H1 (cell line): ENCODE measurements at regions not wholly inside any gene's neighbourhood (a gene's known extent, or its start where the extent isn't known, plus 50 kb on each side); places are given as distances from the start of the nearest gene placed in this dataset.

Source experiments
- CTCF ChIA-PET: fragments of 300-600 bp; sonication (Branson Sonifier 250); formaldehyde crosslinking; loops from one replicate; lab custom pipeline; 2021; ENCODE audit not compliant: partially characterized antibody; lab: Charles Lee
- POLR2A ChIA-PET: fragments of 300-600 bp; sonication (Branson Sonifier 250); formaldehyde crosslinking; loops from one replicate; lab custom pipeline; 2021; ENCODE audit warnings: inconsistent platforms; ENCODE audit not compliant: partially characterized antibody; lab: Charles Lee
- DNase-seq, 2 experiments: peaks; one replicate each; pipeline versions ENCODE4 v3.0.0 to v3.0.0-alpha.2; 2010 to 2022; ENCODE audit warnings: low spot score in 2 of 2, low read depth in 1 of 2, mixed read lengths in 1 of 2
- FAIRE-seq: peaks from 2 replicates; lab custom pipeline; 2011; peaks lifted over from hg19 to GRCh38; lab: Jason Lieb, UNC
- H2AFZ ChIP-seq: 2 replicates; pipeline ENCODE4 v1.8.1; 2012; ENCODE audit warnings: low read length, inconsistent platforms
- H2AK5ac ChIP-seq: 2 replicates; pipeline ENCODE4 v1.6.1; 2013; ENCODE audit warnings: low read depth, low read length
- H2BK120ac ChIP-seq: replicated peaks from 2 replicates; pipeline ENCODE3; 2013; ENCODE audit warnings: low read depth, low read length, inconsistent platforms
- H2BK12ac ChIP-seq: 2 replicates; pipeline ENCODE4 v1.6.1; 2013; ENCODE audit warnings: low read depth, low read length
- H2BK15ac ChIP-seq: 2 replicates; pipeline ENCODE4 v1.6.1; 2013; ENCODE audit warnings: low read length
- H2BK20ac ChIP-seq: 2 replicates; pipeline ENCODE4 v1.6.1; 2013; ENCODE audit warnings: low read length
- H2BK5ac ChIP-seq: 2 replicates; pipeline ENCODE4 v1.6.1; 2013; ENCODE audit warnings: low read depth, low read length
- H3K14ac ChIP-seq: 2 replicates; pipeline ENCODE4 v1.6.1; 2013; ENCODE audit warnings: inconsistent platforms; ENCODE audit not compliant: insufficient read length
- H3K18ac ChIP-seq: 2 replicates; pipeline ENCODE4 v1.6.1; 2013; ENCODE audit warnings: low read length; ENCODE audit errors: extremely low read depth
- H3K23ac ChIP-seq: 2 replicates; pipeline ENCODE4 v1.6.1; 2013; ENCODE audit warnings: inconsistent platforms; ENCODE audit not compliant: insufficient read length
- H3K23me2 ChIP-seq: 2 replicates; pipeline ENCODE4 v1.6.1; 2013; ENCODE audit warnings: low read depth, low read length
- H3K27ac ChIP-seq: 2 replicates; pipeline ENCODE4 v1.6.1; 2011; ENCODE audit warnings: low read depth, low read length, inconsistent platforms
- H3K27me3 ChIP-seq, 4 experiments: replicated peaks in 1 of 4; 1 replicate in 1 of 4; 2 replicates in 3 of 4; pipeline versions ENCODE4 v1.6.1 to v1.8.1; 2011 to 2013; ENCODE audit warnings: low read length in 3 of 4, mild to moderate bottlenecking in 3 of 4, inconsistent platforms in 2 of 4, mixed read lengths in 2 of 4, moderate library complexity in 1 of 4; ENCODE audit not compliant: control insufficient read depth in 3 of 4, insufficient read depth in 3 of 4; ENCODE audit errors: extremely low read depth in 1 of 4
- H3K36me3 ChIP-seq, 4 experiments: 2 replicates each; pipeline versions ENCODE4 v1.6.1 to v1.8.1; 2011 to 2013; ENCODE audit warnings: mild to moderate bottlenecking in 4 of 4, low read length in 3 of 4, moderate library complexity in 2 of 4, control low read depth in 1 of 4, inconsistent platforms in 1 of 4; ENCODE audit not compliant: insufficient read depth in 4 of 4, control insufficient read depth in 2 of 4
- H3K4ac ChIP-seq: replicated peaks from 2 replicates; pipeline ENCODE3; 2013; ENCODE audit warnings: low read length, low read depth, mixed read lengths, inconsistent platforms; ENCODE audit not compliant: insufficient read length
- H3K4me1 ChIP-seq, 4 experiments: replicated peaks in 1 of 4; 1 replicate in 1 of 4; 2 replicates in 3 of 4; pipeline versions ENCODE4 v1.6.1 to v1.8.1; 2011 to 2013; ENCODE audit warnings: low read length in 3 of 4, inconsistent platforms in 2 of 4, mixed read lengths in 1 of 4; ENCODE audit not compliant: insufficient read depth in 4 of 4, control insufficient read depth in 3 of 4
- H3K4me2 ChIP-seq, 2 experiments: 2 replicates each; pipeline versions ENCODE4 v1.6.1 to v1.8.1; 2011 to 2013; ENCODE audit warnings: low read depth in 2 of 2, low read length in 2 of 2, control low read depth in 1 of 2, inconsistent platforms in 1 of 2, mild to moderate bottlenecking in 1 of 2; ENCODE audit not compliant: insufficient read depth in 1 of 2
- H3K4me3 ChIP-seq, 4 experiments: fragments of 200-600, 300-600 bp in 1 of 4; sonication (generic), shearing (Covaris generic), sonication (Bioruptor Twin) in 1 of 4; 2 replicates each; pipeline versions ENCODE4 v1.5.1 to v1.8.1; 2011 to 2016; ENCODE audit warnings: low read length in 4 of 4, low read depth in 3 of 4, control low read depth in 2 of 4, inconsistent platforms in 2 of 4, mild to moderate bottlenecking in 2 of 4, mixed read lengths in 1 of 4, moderate library complexity in 1 of 4; ENCODE audit not compliant: insufficient read depth in 2 of 4; ENCODE audit errors: extremely low read depth in 1 of 4
- H3K56ac ChIP-seq: replicated peaks from 2 replicates; pipeline ENCODE3; 2013; ENCODE audit warnings: low read depth, mild to moderate bottlenecking, mixed read lengths, low read length, inconsistent platforms; ENCODE audit not compliant: insufficient read length
- H3K79me1 ChIP-seq: 2 replicates; pipeline ENCODE4 v1.6.1; 2013; ENCODE audit warnings: low read depth, low read length, control low read depth
- H3K79me2 ChIP-seq, 2 experiments: 2 replicates each; pipeline versions ENCODE4 v1.6.1 to v1.8.1; 2012 to 2013; ENCODE audit warnings: low read length in 2 of 2, mild to moderate bottlenecking in 2 of 2, inconsistent platforms in 1 of 2; ENCODE audit not compliant: insufficient read depth in 2 of 2, control insufficient read depth in 1 of 2
- H3K9ac ChIP-seq, 4 experiments: replicated peaks in 1 of 4; 1 replicate in 1 of 4; 2 replicates in 3 of 4; pipeline versions ENCODE4 v1.6.1 to v1.8.1; 2011 to 2013; ENCODE audit warnings: low read depth in 3 of 4, low read length in 3 of 4, control low read depth in 2 of 4, mild to moderate bottlenecking in 2 of 4, moderate library complexity in 2 of 4, inconsistent platforms in 1 of 4; ENCODE audit errors: extremely low read depth in 1 of 4
- H3K9me3 ChIP-seq, 2 experiments: 2 replicates each; pipeline versions ENCODE4 v1.6.1 to v1.8.1; 2012 to 2013; ENCODE audit warnings: mild to moderate bottlenecking in 2 of 2, moderate library complexity in 2 of 2, control low read depth in 1 of 2, inconsistent platforms in 1 of 2, low read depth in 1 of 2, low read length in 1 of 2, mixed read lengths in 1 of 2; ENCODE audit not compliant: insufficient read depth in 2 of 2
- H4K20me1 ChIP-seq, 2 experiments: replicated peaks in 1 of 2; 2 replicates each; pipeline versions ENCODE3 to v1.8.1; 2011 to 2013; ENCODE audit warnings: inconsistent platforms in 2 of 2, low read length in 2 of 2, mild to moderate bottlenecking in 1 of 2; ENCODE audit not compliant: insufficient read depth in 2 of 2, control insufficient read depth in 1 of 2
- H4K5ac ChIP-seq: 2 replicates; pipeline ENCODE4 v1.6.1; 2013; ENCODE audit warnings: low read length, low read depth, mixed read lengths, inconsistent platforms; ENCODE audit not compliant: insufficient read length
- H4K8ac ChIP-seq: 2 replicates; pipeline ENCODE4 v1.8.0; 2013; ENCODE audit warnings: mild to moderate bottlenecking, moderate library complexity, low read length, inconsistent platforms; ENCODE audit not compliant: insufficient read depth; ENCODE audit errors: extremely low read depth
- H4K91ac ChIP-seq: replicated peaks from 2 replicates; pipeline ENCODE3; 2013; ENCODE audit warnings: low read length, mixed read lengths, inconsistent platforms; ENCODE audit not compliant: insufficient read length
- CTCF ChIP-seq, 3 experiments: IDR thresholded peaks; 1 replicate in 2 of 3; 2 replicates in 1 of 3; pipeline versions ENCODE4 v1.5.1 to v1.6.1; 2011; ENCODE audit warnings: low read length in 3 of 3, mild to moderate bottlenecking in 3 of 3, inconsistent platforms in 2 of 3, low read depth in 1 of 3, moderate library complexity in 1 of 3; ENCODE audit not compliant: insufficient read depth in 1 of 3; ENCODE audit errors: control extremely low read depth in 1 of 3
- EGR1 ChIP-seq: IDR thresholded peaks from 2 replicates; pipeline ENCODE4 v1.6.1; 2011; ENCODE audit warnings: low read depth, low read length, borderline replicate concordance
- KDM4A ChIP-seq: IDR thresholded peaks from one replicate; pipeline ENCODE4 v1.7.1; 2012; ENCODE audit warnings: low read depth, mild to moderate bottlenecking, moderate library complexity, low read length, inconsistent platforms; ENCODE audit not compliant: severe bottlenecking
- SIRT6 ChIP-seq: IDR thresholded peaks from one replicate; pipeline ENCODE4 v1.7.1; 2012; ENCODE audit warnings: low read length, inconsistent platforms
- SIX5 ChIP-seq: IDR thresholded peaks from 2 replicates; pipeline ENCODE4 v1.6.1; 2011; ENCODE audit warnings: mild to moderate bottlenecking, low read depth, low read length
- SRF ChIP-seq: IDR thresholded peaks from 2 replicates; pipeline ENCODE4 v1.6.1; 2011; ENCODE audit warnings: mild to moderate bottlenecking, low read depth, low read length, moderate library complexity
- WGBS, 2 experiments: shearing (Covaris generic) in 1 of 2; methylation state at CpG; one replicate each; pipeline versions ENCODE4 v1.1.6 to v1.1.7; 2013 to 2015; ENCODE audit warnings: low lambda C conversion rate in 2 of 2, mixed read lengths in 2 of 2, inconsistent platforms in 1 of 2, low coverage in 1 of 2, missing lambda C conversion rate in 1 of 2; ENCODE audit not compliant: insufficient replicate concordance in 2 of 2, insufficient coverage in 1 of 2, insufficient read length in 1 of 2; ENCODE audit errors: extremely low coverage in 1 of 2, missing lambda C conversion rate in 1 of 2; 5-methylcytosine and 5-hydroxymethylcytosine counted together

GRCh38 chr6:139623372-139623771, 248.9 kb upstream of the CITED2 start:
- Histone ChIP-seq H4K91ac (no peak overlapping the region), H3K9ac (no peak overlapping the region), H3K23ac (no peak overlapping the region), H3K4me1 (peaks cover 3 to 10% (median 7%) of the 10 kb centered on the region in 4 experiments; a peak in 5 of 7 replicates), H4K5ac (no peak overlapping the region), H2BK20ac (no peak overlapping the region), H3K79me1 (no peaks in the 10 kb centered on the region), H3K18ac (no peak overlapping the region), H2AFZ (no peak overlapping the region), H3K56ac (no peak overlapping the region), H3K36me3 (no peaks in the 10 kb centered on the region), H3K27me3 (no peaks in the 10 kb centered on the region; a peak in 2 of 7 replicates), H3K23me2 (no peaks in the 10 kb centered on the region), H2AK5ac (no peak overlapping the region), H2BK15ac (no peak overlapping the region), H3K9me3 (0 out of 4 replicates have a peak, but pooled peaks cover 0 to 5% of the 10 kb centered on the region in 2 experiments), H3K4ac (no peak overlapping the region), H3K14ac (no peak overlapping the region), H3K4me2 (no peak overlapping the region), H2BK5ac (no peak overlapping the region), H2BK12ac (no peak overlapping the region), H3K27ac (no peak overlapping the region), H3K4me3 (no peak overlapping the region), H3K79me2 (no peaks in the 10 kb centered on the region), H4K8ac (no peak overlapping the region), H2BK120ac (no peak overlapping the region), H4K20me1 (no peaks in the 10 kb centered on the region)
- whole genome bisulfite sequencing, 2 experiments: 91% methylated on average over 4 of the region's 4 CpGs; no CpG with 5 or more reads in 1 of the 2 experiments
- CTCF ChIA-PET: no interaction called here
- DNase-seq: no peak
- POLR2A ChIA-PET: interaction anchor here (0.8 kb wide), 1 partner anchor 249 kb away, joined by 3 read pairs; the partner anchor contains the start of gene CITED2
- FAIRE-seq: no peak
- TF ChIP-seq SRF (no peak), KDM4A (no peak), CTCF (IDR thresholded peaks at IDR 0.05; ENCODE audit: control extremely low read depth in 1 of 3, insufficient read depth in 1 of 3, low read depth in 1 of 3, low read length in 3 of 3) (no peak), SIRT6 (no peak), EGR1 (no peak), SIX5 (no peak)
